GM21360 (cell line): ENCODE measurements at regions not wholly inside any gene's neighbourhood (a gene's known extent, or its start where the extent isn't known, plus 50 kb on each side); places are given as distances from the start of the nearest gene placed in this dataset.
"Not testable (repeated sequence)": the region's sequence is repeated elsewhere in the genome, so short reads cannot be mapped to it uniquely, and the experiment has no call there.

Experiments
- ATAC-seq: cut with Tn5 transposase; IDR thresholded peaks from one replicate; pipeline ENCODE4 v1.9.1; 2021; ENCODE audit warnings: mild to moderate bottlenecking, moderate library complexity; ENCODE audit not compliant: unreplicated experiment

GRCh38 chr11:121358760-121359159 lies 66.2 kb downstream of the SC5D start:
- no peak for ATAC-seq

- ATAC-seq, result no peak
Measured at GRCh38 chr11:121359591-121359990, 67.0 kb downstream of the SC5D start.

- ATAC-seq, result not testable (repeated sequence)
Measured at GRCh38 chr11:121362955-121363354, 70.4 kb downstream of the SC5D start.

GRCh38 chr11:121365304-121365703 lies 72.7 kb downstream of the SC5D start:
- no peak for ATAC-seq

GRCh38 chr11:121366038-121366437 lies 73.5 kb downstream of the SC5D start:
- no peak for ATAC-seq

- ATAC-seq, result peak; percentile 87
Measured at GRCh38 chr11:121367001-121367843, 74.7 kb downstream of the SC5D start.

- ATAC-seq, result no peak
Measured at GRCh38 chr11:121367844-121368225, 75.3 kb downstream of the SC5D start.

- no peak for ATAC-seq
Measured at GRCh38 chr11:121368364-121369240, 76.0 kb downstream of the SC5D start.

GRCh38 chr11:121369366-121369765 lies 76.8 kb downstream of the SC5D start:
- no peak for ATAC-seq

GRCh38 chr11:121372028-121372427 lies 79.5 kb downstream of the SC5D start:
- no peak for ATAC-seq

GRCh38 chr11:121372671-121373429 lies 79.3 kb upstream of the SORL1 start:
- peak; percentile 79 for ATAC-seq

- ATAC-seq, result no peak
Measured at GRCh38 chr11:121374286-121374985, 77.7 kb upstream of the SORL1 start.

- no peak for ATAC-seq
Measured at GRCh38 chr11:121376130-121376529, 76.0 kb upstream of the SORL1 start.

- not testable (repeated sequence) for ATAC-seq
Measured at GRCh38 chr11:121379145-121379810, 72.8 kb upstream of the SORL1 start.

GRCh38 chr11:121383716-121384115 lies 68.4 kb upstream of the SORL1 start:
- no peak for ATAC-seq

GRCh38 chr11:121385688-121386087 lies 66.4 kb upstream of the SORL1 start:
- no peak for ATAC-seq
